ENCODE measurements at regions not wholly inside any gene's neighbourhood (a gene's known extent, or its start where the extent isn't known, plus 50 kb on each side); places are given as distances from the start of the nearest gene placed in this dataset.
"Not testable (repeated sequence)": the region's sequence is repeated elsewhere in the genome, so short reads cannot be mapped to it uniquely, and the experiment has no call there.

DNA sequence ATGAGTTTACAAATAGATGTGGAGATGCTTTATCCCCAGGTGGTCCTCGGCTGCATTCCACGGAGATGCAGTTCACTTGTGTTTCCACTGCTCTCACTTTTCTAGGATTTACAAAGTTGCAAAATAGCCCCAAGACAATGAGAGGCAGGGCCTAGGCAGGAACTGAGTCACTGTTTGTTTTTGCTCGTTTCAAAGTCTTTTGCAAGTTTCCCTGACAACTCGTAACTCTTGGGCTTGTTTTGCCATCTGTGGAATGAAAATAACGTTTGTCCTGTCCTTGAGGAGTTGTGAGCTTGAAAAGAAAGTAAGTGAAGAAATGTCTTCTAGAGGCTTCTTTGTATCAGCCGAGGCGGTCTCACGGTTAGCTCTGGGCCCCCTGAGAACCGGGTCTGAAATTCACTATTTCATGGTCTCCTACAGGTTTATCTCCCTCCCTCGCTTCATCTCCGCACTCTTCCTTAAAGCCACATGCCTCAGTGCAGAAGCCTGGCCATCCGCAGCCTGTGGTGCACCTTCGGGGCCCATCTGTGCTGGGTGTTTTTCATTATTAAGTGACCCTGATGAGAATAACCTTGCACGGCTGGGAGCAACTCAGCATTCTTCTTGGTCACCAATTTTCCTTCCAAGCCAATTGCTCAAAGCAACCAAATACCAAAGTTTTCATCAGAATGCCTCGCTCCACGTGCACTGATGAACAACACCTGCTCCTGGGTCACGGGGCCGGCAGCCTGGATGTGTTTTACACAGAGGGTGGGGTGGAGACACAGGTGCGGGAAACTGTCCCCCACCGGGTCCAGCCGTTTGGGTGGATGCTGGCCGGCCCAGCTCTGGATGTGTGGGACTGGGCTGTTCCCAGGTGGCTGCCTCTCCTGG lies 172.4 kb downstream of the LAT start:
- not testable (repeated sequence) for DNase-seq

DNA sequence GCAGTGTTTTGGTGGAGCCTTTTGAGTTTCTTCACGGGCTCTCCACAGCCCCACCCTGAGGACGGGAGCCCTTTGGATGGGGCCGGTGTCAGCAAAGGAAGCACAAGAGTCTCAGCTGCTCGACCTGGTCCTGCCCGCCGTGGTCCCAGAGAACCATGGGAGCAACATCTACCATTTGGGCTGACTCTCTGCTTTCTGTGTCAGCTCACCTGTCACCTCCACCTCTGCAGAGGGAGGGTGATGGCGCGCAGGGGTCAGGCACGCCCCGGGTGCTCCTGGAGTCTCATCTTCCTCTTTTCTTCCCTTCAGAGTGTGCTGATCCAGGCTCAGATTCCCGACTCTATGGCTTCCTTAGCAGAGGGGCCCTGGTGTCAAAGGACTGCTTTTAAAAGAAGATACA lies 171.7 kb downstream of the LAT start:
- no peak for DNase-seq

DNA sequence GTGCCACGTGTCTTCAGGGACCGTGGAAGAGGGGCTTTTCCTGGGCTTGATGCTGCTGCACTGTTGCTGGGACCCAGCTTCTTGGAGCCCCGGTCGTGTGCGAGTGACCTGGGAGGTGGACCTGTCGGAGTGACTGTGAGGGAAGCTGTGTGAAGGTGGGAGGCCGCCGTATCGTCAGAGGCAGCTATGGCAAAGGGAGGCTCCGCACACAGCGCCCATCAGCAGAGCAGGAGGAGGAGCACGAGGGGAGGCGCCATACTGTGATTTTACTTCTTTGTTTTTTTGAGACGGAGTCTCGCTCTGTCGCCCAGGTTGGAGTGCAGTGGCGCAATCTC lies 171.0 kb downstream of the LAT start:
- DNase-seq = not testable (repeated sequence)

DNA sequence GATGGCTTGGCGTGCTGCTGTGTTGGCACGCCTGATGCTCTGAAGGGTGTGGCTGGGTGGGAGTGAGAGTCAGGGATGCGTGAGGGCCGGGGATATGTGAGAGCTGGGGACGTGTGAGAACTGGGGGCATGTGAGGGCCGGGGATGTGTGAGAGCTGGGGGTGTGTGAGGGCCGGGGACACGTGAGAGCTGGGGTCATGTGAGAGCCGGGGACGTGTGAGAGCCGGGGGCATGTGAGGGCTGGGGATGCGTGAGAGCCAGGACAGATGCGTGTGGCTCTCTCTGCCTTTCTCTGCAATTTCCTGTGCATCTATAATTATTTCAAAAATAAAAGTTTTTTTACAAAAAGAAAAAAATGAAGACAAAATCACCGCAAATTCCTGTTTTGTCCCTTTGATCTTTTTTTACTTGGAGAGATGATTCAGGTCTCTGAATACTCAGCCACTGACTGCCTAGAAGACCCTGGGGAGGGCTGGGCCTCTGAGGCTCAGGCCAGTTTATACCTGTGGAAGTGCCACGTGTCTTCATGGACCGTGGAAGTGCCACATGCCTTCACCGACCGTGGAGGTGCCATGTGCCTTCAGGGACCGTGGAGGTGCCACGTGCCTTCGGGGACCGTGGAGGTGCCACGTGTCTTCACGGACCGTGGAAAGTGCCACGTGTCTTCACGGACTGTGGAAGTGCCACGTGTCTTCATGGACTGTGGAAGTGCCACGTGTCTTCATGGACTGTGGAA lies 170.4 kb downstream of the LAT start:
- DNase-seq = not testable (repeated sequence)

DNA sequence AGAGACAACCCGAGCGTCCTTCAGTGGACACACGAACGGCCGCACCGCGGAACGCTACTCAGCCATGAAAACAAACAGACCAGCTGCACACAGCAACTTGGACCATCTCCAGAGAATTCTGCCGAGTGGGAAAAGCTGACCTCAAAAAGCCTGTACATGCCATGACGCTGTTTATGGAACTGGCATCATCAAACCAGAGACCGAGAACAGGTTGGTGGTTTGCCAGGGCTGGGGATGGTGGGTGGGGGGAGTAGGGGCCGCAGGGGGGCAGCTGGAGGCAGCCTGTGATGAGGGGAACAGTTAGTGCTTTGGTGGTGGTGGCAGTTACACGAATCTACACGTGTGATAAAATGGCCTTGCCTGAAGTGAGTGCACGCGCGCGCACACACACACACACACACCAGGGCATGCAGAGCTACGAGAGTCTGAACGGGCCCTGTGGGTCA lies 169.8 kb downstream of the LAT start:
- DNase-seq = no peak

DNA sequence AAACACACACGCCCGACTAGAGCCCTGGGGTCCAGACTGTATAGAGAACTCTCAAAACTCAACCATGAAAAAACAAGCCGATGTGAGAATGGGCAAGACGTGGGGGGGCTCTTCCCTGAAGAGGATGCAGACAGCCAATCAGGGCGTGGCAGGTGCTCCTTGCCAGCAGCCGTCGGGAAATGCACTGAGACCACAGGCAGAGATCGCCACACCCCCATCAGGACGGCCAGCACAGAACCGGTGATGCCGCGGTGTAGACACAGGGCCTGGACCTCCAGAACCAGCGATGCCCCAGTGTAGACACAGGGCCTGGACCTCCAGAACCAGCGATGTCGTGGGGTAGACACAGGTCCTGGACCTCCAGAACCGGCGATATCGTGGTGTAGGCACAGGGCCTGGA lies 169.2 kb downstream of the LAT start:
- DNase-seq = no peak

DNA sequence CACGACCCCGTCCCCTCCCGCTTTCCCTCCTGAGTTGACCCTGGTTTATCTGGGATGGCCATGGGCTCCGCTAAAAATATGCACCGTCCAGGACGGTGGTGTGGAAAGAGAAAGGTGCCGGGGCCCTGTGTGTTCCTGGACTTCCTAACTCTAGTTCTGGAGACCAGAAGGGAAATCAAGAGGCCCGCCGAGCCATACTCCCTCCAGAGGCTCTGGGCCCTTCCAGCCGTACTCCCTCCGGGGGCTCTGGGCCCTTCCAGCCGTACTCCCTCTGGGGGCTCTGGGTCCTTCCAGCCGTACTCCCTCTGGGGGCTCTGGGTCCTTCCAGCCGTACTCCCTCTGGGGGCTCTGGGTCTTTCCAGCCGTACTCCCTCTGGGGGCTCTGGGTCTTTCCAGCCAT lies 168.5 kb downstream of the LAT start:
- not testable (repeated sequence) for DNase-seq

DNA sequence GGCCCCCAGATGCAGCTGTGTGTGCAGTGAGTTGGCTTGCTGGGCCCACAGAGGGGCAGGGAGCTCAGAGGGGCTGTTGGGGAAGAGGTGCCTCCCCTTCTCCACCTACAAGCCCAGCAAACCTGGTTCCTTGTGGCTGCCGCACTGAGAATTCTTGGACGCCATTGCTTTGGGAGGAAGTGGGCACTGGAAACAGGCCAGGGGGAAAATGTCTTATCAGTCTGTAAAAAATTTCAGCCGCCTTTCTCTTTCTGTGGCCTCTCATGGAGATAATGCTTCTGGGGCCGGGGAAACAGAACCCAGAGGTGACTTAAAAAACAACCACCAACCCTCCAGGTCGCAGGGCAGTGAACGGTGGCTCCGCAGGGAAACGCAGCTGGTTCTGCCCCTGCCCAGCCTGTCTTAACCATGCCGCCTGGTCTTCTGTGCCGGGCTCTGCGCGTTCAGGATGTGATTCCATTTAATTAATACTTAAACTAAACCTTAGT lies 167.7 kb downstream of the LAT start:
- not testable (repeated sequence) for DNase-seq

DNA sequence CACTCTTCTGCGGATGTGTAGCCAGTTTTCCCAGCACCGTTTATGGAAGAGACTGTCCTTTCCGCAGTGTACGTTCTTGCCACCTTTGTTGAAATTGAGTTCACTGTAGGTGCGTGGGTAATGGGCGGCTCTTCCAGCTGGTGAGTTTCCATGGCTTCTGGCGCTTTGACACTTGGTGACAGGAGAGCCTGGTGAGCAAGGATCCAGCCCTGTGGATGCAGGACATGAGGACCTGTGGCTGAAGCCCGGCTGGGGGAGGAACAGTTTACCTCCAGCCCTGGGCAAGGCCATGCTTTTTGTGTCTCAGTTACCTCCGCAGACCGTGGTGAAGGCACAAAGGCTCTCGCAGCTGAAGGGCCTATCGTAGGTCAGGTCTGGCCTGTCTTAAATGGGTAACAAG lies 166.5 kb downstream of the LAT start:
- no peak for DNase-seq

DNA sequence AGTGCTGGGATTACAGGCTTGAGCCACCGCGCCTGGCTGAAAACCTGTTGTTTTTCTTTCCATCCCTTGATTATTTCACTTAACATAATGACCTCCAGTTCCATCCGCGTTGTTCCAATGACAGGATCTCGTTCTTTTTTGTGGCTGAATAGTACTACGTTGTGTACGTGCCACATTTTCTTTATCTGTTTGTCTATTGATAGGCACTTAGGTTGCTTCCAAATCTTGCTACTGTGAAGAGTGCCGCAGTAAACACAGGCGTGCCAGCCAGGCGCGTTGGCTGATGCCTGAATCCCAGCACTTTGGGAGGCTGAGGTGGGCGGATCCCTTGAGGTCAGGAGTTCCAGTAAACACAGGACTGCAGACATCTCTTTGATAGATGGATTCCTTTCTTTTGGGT lies 165.1 kb downstream of the LAT start:
- DNase-seq = not testable (repeated sequence)

DNA sequence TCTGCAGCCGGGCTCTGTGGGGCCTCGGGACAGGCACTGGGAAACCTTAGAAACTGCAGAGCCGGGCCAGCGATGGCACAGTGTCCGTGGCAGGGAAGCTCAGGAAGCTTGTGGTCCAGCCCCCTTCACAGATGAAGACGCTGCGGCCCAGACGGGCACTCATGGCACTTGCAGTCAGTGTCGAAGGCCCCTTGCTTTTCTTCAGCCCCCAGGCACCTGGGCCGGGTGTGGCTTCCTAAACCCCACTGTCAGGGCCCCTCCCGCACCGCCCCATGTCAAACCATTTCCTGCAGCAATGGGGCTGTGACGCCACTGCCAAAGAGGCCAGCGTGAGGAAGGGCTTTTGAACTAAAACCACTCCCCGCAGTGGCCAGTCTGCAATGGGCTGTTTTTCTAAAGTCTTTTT lies 164.0 kb downstream of the LAT start:
- no peak for DNase-seq

DNA sequence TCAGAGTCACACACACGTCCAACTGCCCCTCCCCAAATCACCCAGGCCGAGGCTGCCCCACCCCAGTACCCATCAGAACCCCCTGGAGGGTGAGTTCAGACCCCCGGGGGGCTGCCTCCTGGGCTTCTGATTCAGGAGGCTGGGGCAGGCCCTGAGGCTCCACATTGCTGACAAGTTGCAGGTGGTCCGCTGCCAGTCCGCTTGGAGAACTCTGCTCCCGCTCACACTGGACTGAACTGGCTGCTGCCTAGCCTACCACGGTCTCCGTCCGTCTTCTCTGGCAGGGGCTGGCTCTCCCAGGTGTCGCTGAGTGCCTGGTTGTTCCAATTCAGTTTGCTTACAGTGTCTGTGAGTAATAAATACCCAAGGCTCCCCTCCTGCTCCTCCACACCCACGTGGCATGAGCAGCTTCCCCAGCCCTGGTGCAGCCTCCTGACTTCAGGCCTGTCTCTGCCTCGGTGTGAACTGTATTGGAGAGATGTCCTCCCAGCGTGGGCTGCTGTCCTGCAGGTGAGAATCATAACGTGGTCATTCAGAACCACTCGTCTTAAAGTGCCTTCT lies 163.4 kb downstream of the LAT start:
- DNase-seq = no peak

DNA sequence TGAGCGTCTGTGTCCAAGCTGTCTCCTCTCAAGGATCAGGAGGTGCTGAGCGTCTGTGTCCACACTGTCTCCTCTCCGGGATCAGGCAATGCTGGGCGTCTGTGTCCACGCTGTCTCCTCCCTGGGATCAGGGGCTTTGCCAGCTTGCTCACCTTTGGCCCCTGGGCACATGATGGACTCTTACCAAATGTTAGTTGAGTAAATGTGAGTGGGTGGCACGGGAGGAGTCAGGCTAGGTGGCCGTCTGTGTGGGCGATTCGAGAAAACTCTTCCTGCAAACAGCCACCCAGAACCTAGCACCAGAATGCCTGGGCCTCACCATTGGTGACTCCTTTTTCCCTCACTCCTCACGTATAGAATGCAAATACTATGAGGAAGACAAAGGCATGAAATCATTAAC lies 162.9 kb downstream of the LAT start:
- not testable (repeated sequence) for DNase-seq

DNA sequence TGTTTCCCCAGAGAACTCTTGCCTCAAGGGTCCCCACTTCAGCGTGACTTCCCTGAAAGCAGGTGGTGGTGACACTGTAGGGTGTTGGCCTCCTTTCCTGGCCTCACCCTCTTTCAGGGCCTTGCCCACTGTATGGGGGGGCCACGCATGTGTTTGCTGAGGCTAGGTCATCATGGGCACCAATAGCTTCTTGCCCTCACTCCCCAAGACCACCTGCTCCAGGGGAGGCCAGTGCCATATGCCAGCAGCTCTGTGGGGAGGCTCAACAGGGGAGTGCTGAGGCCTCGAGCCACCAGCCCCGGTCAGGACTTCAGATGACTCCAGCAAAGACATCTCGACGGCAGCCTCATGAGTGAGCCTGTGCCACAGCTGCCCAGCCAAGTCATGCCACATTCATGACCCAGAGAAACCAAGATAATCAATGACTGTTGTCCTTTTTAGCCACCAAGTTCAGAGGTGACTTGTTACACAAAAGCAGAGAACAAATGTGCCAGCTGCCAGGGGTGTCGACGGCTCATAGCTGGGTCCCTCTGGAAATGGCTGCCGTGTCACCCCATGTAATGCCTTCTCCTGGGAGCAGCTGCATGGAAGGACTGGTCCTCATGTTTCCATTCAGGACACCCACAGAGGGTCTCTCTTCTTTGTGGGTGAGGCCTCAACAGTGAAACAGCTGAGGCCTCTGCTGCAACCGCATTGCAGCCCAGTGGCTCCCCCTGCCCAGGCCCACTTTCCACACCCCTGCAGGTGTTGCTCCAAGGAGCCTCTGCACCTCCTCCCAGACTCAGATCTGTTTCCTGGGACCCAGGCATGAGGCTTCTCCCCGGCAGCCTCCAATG lies 162.2 kb downstream of the LAT start:
- DNase-seq = not testable (repeated sequence)

DNA sequence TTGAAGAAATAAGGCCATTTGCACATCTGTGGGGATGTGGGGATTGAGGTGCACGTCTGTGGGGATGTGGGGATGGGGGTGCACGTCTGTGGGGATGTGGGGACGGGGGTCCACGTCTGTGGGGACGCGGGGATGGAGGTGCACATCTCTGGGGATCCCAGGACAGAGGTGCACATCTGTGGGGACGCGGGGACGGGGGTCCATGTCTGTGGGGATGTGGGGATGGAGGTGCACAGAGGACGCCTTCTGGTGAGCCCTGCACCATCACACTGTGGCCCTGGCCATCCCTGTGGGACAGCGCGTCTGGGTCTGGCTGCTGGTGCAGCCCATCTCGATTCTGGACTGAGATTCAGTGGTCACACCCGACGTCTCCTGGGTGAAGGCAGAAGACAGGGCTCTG lies 161.4 kb downstream of the LAT start:
- no peak for DNase-seq

DNA sequence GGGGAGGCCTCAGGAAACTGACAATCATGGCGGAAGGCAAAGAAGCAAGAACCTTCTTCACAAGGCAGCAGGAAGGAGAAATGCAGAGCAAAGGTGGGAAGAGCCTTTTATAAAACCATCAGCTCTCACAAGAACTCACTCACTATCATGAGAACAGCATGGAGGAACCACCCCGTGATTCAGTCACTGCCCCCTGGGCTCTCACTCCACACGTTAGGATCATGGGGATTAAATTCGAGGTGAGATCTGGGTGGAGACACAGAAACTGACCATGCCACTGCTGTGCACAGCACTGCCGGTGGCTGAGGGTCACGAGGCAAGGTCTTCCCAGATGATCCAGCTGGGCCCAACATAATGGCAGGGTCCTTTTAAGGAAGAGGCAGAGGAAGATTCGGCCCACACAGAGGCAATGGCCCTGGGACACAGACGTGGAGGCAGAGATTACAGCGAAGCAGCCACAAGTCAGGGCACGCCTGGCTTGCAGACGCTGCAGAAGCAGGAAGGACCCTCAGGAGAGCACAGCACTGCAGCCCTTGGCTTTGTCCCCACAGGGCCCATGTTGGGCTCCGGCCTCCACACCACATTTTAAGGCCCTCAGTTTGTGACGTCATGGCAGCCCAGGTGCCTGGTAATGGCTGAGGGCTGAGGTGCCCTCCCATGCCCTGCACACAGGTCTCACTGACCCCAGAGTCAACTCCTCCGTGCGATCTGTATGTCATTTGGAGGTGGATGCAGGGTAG lies 160.8 kb downstream of the LAT start:
- not testable (repeated sequence) for DNase-seq

DNA sequence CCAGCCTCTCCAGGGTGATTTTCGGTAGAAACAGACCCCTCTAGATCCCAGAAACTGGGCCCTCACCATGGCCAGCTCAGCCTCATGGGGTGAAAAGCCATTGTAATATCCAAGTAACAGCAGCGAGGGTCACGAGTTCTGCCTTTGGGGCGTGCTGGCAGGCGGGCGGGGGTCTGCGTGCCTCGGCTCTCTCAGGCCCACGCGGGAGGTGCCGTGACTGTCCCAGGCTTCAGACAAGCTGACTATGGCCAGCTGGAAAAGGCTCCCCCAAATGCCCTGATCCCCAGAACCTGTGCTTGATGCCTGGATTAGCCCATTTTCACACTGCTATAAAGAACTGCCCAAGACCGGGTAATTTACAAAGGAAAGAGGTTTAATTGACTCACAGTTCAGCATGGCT lies 160.2 kb downstream of the LAT start:
- DNase-seq = not testable (repeated sequence)

DNA sequence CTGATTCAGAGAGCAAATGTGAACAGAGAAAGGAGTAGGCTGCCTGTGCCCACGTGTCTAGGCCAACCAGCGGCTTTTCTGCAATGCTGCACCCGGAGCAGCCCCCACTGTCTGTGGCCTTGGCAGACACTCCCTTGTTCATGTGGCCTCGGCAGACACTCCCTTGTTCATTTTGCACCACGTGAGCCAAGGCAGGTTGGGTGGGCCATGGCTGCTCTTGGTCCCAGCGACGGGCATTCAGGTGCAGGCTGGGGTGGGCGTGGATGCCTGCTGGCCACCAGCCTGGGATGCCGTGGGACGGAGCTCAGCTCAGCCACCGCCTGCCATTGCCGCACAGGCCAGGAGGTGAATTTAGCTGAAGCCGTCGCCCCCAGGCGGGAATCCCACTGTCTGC lies 159.8 kb downstream of the LAT start:
- DNase-seq = not testable (repeated sequence)

DNA sequence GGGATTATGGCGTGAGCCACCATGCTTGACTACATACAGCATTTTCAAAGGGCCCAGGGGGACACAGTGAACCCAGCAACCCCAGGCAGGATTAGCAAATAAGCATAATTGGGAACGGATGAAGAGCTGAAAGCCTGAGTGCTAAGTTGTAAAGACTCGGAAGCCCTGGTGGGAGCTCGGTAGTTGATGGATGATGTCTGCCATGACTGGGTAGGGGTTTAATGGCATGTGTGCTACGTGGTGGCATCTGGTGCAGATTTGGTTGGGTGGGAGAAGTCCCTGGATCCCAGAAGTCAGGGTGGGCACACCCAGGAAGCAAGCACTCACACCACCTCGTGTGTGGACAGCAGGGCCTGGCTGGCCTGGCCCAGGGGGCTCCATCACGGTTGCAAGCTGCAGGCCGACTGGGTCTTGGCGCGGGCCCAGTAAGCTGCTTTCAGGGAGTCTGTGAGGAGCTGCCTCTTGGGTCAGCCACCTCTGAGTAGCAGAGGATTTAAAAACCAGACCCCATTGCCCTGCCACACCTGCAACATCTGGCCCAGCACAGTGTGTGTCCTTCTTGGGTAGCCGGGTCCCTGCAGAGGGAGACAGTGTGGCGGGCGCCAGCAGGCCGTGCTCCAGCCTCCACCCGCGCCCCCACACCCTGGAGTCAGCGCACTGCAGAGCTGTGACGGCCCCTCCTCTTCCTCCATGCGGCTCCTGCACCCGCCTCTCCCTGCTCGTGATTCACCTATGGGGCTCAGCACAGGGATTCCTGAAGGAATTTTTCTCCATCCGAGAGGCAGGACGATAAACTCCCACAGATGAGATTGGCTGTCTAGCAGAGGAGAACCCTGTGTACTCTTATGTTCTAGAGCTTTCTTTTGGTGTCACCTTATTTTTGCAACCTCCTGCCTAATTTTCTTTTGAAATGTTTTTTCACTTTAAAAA lies 159.2 kb downstream of the LAT start:
- not testable (repeated sequence) for DNase-seq

DNA sequence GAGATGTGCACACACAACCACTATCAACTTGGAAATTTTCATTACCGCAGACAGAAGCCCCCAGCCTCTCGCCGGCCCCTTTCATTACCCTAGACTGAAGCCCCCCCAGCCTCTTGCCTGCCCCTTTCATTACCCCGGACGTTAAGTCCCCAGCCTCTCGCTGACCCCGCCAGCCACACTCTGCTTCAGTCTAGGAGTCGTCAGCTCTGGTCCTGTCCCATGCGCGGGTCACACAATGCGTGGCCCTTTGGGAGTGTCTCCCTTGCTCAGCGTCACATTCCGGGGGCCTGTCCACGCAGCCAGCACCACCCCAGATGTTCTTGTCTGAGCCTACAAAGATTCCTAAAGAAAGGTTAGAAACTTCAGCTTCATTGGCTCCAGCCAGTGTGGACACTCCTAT lies 157.7 kb downstream of the LAT start:
- not testable (repeated sequence) for DNase-seq

Data from NCI-H1436 (cell line).